ENCODE measurements at regions not wholly inside any gene's neighbourhood (a gene's known extent, or its start where the extent isn't known, plus 50 kb on each side); places are given as distances from the start of the nearest gene placed in this dataset.
A peak's percentile ranks its signal among the peaks of the same experiment; 100 is the strongest.
"Not testable (repeated sequence)": the region's sequence is repeated elsewhere in the genome, so short reads cannot be mapped to it uniquely, and the experiment has no call there.

GRCh38 chr17:63078707-63079106 lies 112.7 kb downstream of the TANC2 start:
- H3K4me3 ChIP-seq = no peak overlapping the region
- H3K27me3 ChIP-seq (ENCODE audit: low read depth) = no peaks in the 10 kb centered on the region
- TF ChIP-seq CTCF (IDR thresholded peaks at IDR 0.05) = no peak
- no peaks in the 10 kb centered on the region for H3K4me1 ChIP-seq
- no peaks in the 10 kb centered on the region for H3K9me3 ChIP-seq
- H3K36me3 ChIP-seq = no peaks in the 10 kb centered on the region
- DNase-seq (no peak), ATAC-seq (no peak)
- H3K27ac ChIP-seq = no peak overlapping the region
- intact Hi-C loops (cut with DNase I) = no loop called here

- intact Hi-C loops (cut with DNase I) = no loop called here
- TF ChIP-seq CTCF (IDR thresholded peaks at IDR 0.05) = peak; percentile 34
- no peaks in the 10 kb centered on the region for H3K36me3 ChIP-seq
- no peak for ATAC-seq
- H3K27ac ChIP-seq = no peak overlapping the region
- H3K27me3 ChIP-seq (ENCODE audit: low read depth) = no peaks in the 10 kb centered on the region
- H3K9me3 ChIP-seq = no peaks in the 10 kb centered on the region
- H3K4me1 ChIP-seq = no peaks in the 10 kb centered on the region
- no peak overlapping the region for H3K4me3 ChIP-seq
- no peak for DNase-seq
Measured at GRCh38 chr17:63082273-63082861, 116.3 kb downstream of the TANC2 start.

DNA sequence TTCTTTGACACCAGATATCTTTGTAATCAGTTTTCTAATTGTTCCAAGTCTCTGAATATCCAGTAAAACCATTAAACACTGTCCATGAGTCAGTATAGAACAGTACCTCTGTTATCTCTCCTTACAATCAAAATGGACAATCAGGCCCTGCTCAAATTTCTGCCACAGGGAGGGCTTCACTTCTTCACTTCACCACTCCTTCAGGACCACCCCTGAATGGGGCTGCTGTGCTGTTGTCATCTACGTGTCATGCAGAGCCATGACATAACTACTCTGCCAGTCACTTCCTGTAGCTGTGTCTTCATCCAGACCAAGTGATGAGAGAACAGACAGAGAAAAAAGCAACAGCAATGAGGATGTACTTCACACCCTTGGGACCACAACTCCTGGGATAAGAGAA lies 116.9 kb downstream of the TANC2 start:
- intact Hi-C loops (cut with DNase I) = no loop called here
- DNase-seq = no peak

GRCh38 chr17:63086483-63087185 lies 120.6 kb downstream of the TANC2 start:
- no peak for ATAC-seq
- intact Hi-C loops (cut with DNase I) = no loop called here
- no peak overlapping the region for H3K4me3 ChIP-seq
- no peak overlapping the region for H3K27ac ChIP-seq
- no peaks in the 10 kb centered on the region for H3K27me3 ChIP-seq (ENCODE audit: low read depth)
- H3K4me1 ChIP-seq = no peaks in the 10 kb centered on the region
- DNase-seq = no peak
- no peak for TF ChIP-seq CTCF (IDR thresholded peaks at IDR 0.05)
- H3K36me3 ChIP-seq = no peaks in the 10 kb centered on the region
- H3K9me3 ChIP-seq = no peaks in the 10 kb centered on the region

More for the DNA sequence above, 116.9 kb downstream of the TANC2 start:
- ATAC-seq = peak in 1 of 2 donors; percentile 43
- no peaks in the 10 kb centered on the region for H3K9me3 ChIP-seq
- no peaks in the 10 kb centered on the region for H3K4me1 ChIP-seq
- no peaks in the 10 kb centered on the region for H3K36me3 ChIP-seq
- no peaks in the 10 kb centered on the region for H3K27me3 ChIP-seq (ENCODE audit: low read depth)
- no peak overlapping the region for H3K4me3 ChIP-seq
- H3K27ac ChIP-seq = no peak overlapping the region
- no peak for TF ChIP-seq CTCF (IDR thresholded peaks at IDR 0.05)

- H3K27me3 ChIP-seq (ENCODE audit: low read depth) = not testable (repeated sequence)
Measured at GRCh38 chr17:63090358-63091114, 124.5 kb downstream of the TANC2 start.

GRCh38 chr17:63091909-63092308 lies 125.9 kb downstream of the TANC2 start:
- H3K36me3 ChIP-seq; ATAC-seq; H3K27ac ChIP-seq; H3K4me3 ChIP-seq; intact Hi-C loops (cut with DNase I); H3K27me3 ChIP-seq (ENCODE audit: low read depth); H3K4me1 ChIP-seq; H3K9me3 ChIP-seq; DNase-seq: not testable (repeated sequence)

More at GRCh38 chr17:63090358-63091114, 124.5 kb downstream of the TANC2 start:
- H3K4me1 ChIP-seq; H3K9me3 ChIP-seq; ATAC-seq; H3K27ac ChIP-seq; H3K36me3 ChIP-seq; H3K4me3 ChIP-seq; intact Hi-C loops (cut with DNase I); DNase-seq: not testable (repeated sequence)
